NCI-H1048 (cell line): ENCODE measurements at regions not wholly inside any gene's neighbourhood (a gene's known extent, or its start where the extent isn't known, plus 50 kb on each side); places are given as distances from the start of the nearest gene placed in this dataset.
"Not testable (repeated sequence)": the region's sequence is repeated elsewhere in the genome, so short reads cannot be mapped to it uniquely, and the experiment has no call there.

Experiments used
- DNase-seq: peaks from one replicate; lab custom pipeline; 2025; lab: John Stamatoyannopoulos, UW

GRCh38 chr1:99501871-99502270 is 144.0 kb upstream of the PALMD start:
- DNase-seq, result no peak

- DNase-seq, result no peak
These were observed 143.5 kb upstream of the PALMD start for GRCh38 chr1:99502400-99502799.

- DNase-seq, result no peak
These were observed 142.6 kb upstream of the PALMD start for GRCh38 chr1:99503276-99503747.

- DNase-seq, result no peak
These were observed 141.6 kb upstream of the PALMD start for GRCh38 chr1:99504287-99504686.

GRCh38 chr1:99506631-99507030 is 139.3 kb upstream of the PALMD start:
- DNase-seq, result no peak

GRCh38 chr1:99507446-99507845 is 138.5 kb upstream of the PALMD start:
- not testable (repeated sequence) for DNase-seq

- no peak for DNase-seq
These were observed 137.8 kb upstream of the PALMD start for GRCh38 chr1:99507906-99508732.

GRCh38 chr1:99508733-99509445 is 137.0 kb upstream of the PALMD start:
- not testable (repeated sequence) for DNase-seq

- not testable (repeated sequence) for DNase-seq
These were observed 130.9 kb upstream of the PALMD start for GRCh38 chr1:99514823-99515552.

- DNase-seq, result no peak
These were observed 129.8 kb upstream of the PALMD start for GRCh38 chr1:99516141-99516540.

- DNase-seq, result no peak
These were observed 125.8 kb upstream of the PALMD start for GRCh38 chr1:99520121-99520520.

GRCh38 chr1:99525331-99525730 is 120.6 kb upstream of the PALMD start:
- DNase-seq, result no peak

GRCh38 chr1:99527078-99527477 is 118.8 kb upstream of the PALMD start:
- DNase-seq, result no peak

GRCh38 chr1:99527545-99527944 is 118.4 kb upstream of the PALMD start:
- DNase-seq, result no peak

GRCh38 chr1:99529002-99529401 is 116.9 kb upstream of the PALMD start:
- no peak for DNase-seq

- no peak for DNase-seq
These were observed 114.2 kb upstream of the PALMD start for GRCh38 chr1:99531578-99532275.

- no peak for DNase-seq
These were observed 113.7 kb upstream of the PALMD start for GRCh38 chr1:99532276-99532580.

GRCh38 chr1:99533909-99534637 is 111.8 kb upstream of the PALMD start:
- no peak for DNase-seq

- DNase-seq, result no peak
These were observed 111.3 kb upstream of the PALMD start for GRCh38 chr1:99534638-99534930.

- DNase-seq, result no peak
These were observed 110.3 kb upstream of the PALMD start for GRCh38 chr1:99535470-99536164.
